Breast epithelium (tissue), 4 donors: ENCODE measurements at regions not wholly inside any gene's neighbourhood (a gene's known extent, or its start where the extent isn't known, plus 50 kb on each side); places are given as distances from the start of the nearest gene placed in this dataset.

ENCODE experiments used
- DNase-seq, 2 donors: peaks; one replicate each; pipeline ENCODE4 v3.0.0-alpha.2; 2019; ENCODE audit warnings: low spot score in 2 of 2
- H3K27ac ChIP-seq, 2 donors: fragments of 200-600 bp; sonication (generic) in 1 of 2; one replicate each; pipeline ENCODE4 v1.5.1; 2016 to 2019; ENCODE audit warnings: mild to moderate bottlenecking in 1 of 2
- H3K27me3 ChIP-seq, 2 donors: fragments of 200-600 bp; sonication (generic) in 1 of 2; one replicate each; pipeline versions ENCODE4 v1.5.1 to v1.6.0; 2017 to 2019; ENCODE audit warnings: control low read depth in 1 of 2, mild to moderate bottlenecking in 1 of 2
- H3K36me3 ChIP-seq: fragments of 200-600 bp; one replicate; pipeline ENCODE4 v1.5.1; 2019
- H3K4me1 ChIP-seq, 2 donors: fragments of 200-600 bp; sonication (generic); one replicate each; pipeline ENCODE4 v1.5.1; 2016 to 2019; ENCODE audit warnings: control low read depth in 1 of 2
- H3K4me3 ChIP-seq, 3 donors: fragments of 200-600 bp; sonication (generic); 1 replicate in 2 of 3; 2 replicates in 1 of 3; pipeline ENCODE4 v1.5.1; 2016 to 2019; ENCODE audit warnings: mild to moderate bottlenecking in 3 of 3, moderate library complexity in 2 of 3
- H3K9me3 ChIP-seq, 2 donors: fragments of 200-600 bp; sonication (generic) in 1 of 2; one replicate each; pipeline ENCODE4 v1.5.1; 2016 to 2019; ENCODE audit warnings: control low read depth in 1 of 2
- POLR2A ChIP-seq: fragments of 450-650 bp; IDR thresholded peaks from one replicate; pipeline ENCODE4 v1.6.1; 2016; ENCODE audit warnings: antibody characterized with exemption, mild to moderate bottlenecking, moderate library complexity
- POLR2AphosphoS5 ChIP-seq, 3 donors: sonication (generic); formaldehyde crosslinking; IDR thresholded peaks; one replicate each; pipeline ENCODE4 v1.6.1; 2017; ENCODE audit warnings: antibody characterized with exemption in 3 of 3
- intact Hi-C: fragments of 100-400 bp; cut with DNase I; formaldehyde crosslinking; loops from one replicate; pipeline ENCODE4 v1.15.1; 2023; ENCODE audit warnings: low total_unique reads
- TF ChIP-seq, protein P1 (sequence below), 3 donors: fragments of 450-650 bp; IDR thresholded peaks; one replicate each; pipeline ENCODE4 v1.5.1; 2016 to 2017; ENCODE audit warnings: antibody characterized with exemption in 3 of 3, mild to moderate bottlenecking in 3 of 3, moderate library complexity in 3 of 3

DNA sequence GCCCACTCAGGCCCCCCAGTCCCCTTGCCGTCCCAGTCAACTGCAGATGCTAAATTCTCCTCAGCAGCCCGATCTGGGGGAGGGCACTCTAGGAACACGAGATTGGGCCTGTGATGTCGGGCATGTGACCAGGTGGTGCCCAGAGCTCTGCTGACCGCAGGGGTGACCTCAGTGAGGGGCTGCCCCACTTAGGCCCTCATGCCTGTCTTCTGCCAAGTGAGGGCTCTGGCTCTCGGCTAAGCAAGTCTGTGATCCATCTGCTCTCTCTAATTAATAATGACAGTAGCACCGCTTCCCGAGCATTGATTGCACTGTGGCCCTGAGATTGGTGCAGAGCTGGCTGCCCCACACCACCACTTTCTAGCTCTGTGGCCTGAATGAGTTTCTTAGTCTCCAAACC is 138.8 kb downstream of the MRM1 start:
- Histone ChIP-seq H3K9me3 (no peaks in the 10 kb centered on the region), H3K36me3 (no peaks in the 10 kb centered on the region), H3K27me3 (no peaks in the 10 kb centered on the region), H3K4me1 (no peaks in the 10 kb centered on the region), H3K4me3 (no peak overlapping the region), H3K27ac (no peak overlapping the region)
- intact Hi-C loops: no loop called here
- TF ChIP-seq POLR2AphosphoS5 (IDR thresholded peaks at IDR 0.05) (no peak), POLR2A (no peak)
- TF ChIP-seq, protein P1, sequence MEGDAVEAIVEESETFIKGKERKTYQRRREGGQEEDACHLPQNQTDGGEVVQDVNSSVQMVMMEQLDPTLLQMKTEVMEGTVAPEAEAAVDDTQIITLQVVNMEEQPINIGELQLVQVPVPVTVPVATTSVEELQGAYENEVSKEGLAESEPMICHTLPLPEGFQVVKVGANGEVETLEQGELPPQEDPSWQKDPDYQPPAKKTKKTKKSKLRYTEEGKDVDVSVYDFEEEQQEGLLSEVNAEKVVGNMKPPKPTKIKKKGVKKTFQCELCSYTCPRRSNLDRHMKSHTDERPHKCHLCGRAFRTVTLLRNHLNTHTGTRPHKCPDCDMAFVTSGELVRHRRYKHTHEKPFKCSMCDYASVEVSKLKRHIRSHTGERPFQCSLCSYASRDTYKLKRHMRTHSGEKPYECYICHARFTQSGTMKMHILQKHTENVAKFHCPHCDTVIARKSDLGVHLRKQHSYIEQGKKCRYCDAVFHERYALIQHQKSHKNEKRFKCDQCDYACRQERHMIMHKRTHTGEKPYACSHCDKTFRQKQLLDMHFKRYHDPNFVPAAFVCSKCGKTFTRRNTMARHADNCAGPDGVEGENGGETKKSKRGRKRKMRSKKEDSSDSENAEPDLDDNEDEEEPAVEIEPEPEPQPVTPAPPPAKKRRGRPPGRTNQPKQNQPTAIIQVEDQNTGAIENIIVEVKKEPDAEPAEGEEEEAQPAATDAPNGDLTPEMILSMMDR (IDR thresholded peaks at IDR 0.05): no peak
- DNase-seq: no peak

DNA sequence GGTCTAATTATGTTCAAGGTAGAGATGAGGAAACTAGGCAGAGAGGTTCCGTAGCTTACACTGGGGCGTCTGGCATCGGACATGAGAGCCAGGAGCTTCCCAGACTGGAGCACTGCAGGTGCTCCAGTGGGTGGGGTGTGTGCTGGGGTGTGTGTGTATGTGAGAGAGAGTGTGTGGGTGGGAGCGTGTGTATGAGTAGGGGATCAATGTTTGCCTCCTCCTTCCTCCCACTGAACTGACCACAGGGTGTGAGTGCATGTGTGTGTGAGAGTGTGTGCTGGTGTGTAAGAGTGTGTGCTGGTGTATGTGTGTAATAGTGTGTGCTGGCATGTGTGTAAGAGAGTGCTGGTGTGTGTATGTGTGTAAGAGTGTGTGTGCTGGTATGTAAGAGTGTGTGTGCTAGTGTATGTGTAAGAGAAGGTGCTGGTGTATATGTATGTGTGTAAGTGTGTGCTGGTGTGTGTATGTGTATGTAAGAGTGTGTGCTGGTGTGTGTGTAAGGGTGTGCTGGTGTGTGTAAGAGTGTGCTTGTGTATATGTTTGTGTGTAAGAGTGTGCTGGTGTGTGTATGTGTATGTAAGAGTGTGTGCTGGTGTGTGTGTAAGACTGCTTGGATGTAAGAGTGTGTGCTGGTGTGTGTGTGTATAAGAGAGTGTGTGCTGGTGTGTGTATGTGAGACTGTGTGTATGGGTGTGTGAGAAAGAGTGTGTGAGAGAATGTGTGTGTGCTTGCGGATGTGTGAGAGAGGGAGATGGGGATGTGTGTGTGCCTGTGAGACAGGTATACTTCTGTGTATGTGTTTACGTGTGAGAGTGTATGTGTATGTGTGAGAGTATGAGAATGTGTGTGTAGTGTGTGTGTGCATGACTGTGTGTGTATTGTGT is 139.9 kb downstream of the MRM1 start:
- H3K36me3 ChIP-seq: no peaks in the 10 kb centered on the region
- H3K4me1 ChIP-seq: no peaks in the 10 kb centered on the region
- no peaks in the 10 kb centered on the region for H3K9me3 ChIP-seq
- no peak overlapping the region for H3K4me3 ChIP-seq
- intact Hi-C loops: no loop called here
- DNase-seq: no peak
- no peak overlapping the region for H3K27ac ChIP-seq
- TF ChIP-seq, protein P1 (IDR thresholded peaks at IDR 0.05): no peak
- TF ChIP-seq POLR2AphosphoS5 (IDR thresholded peaks at IDR 0.05) (no peak), POLR2A (no peak)
- H3K27me3 ChIP-seq: no peaks in the 10 kb centered on the region

GRCh38 chr17:36742267-36743000 is 141.1 kb downstream of the MRM1 start:
- no peaks in the 10 kb centered on the region for H3K27me3 ChIP-seq
- DNase-seq: no peak
- no peak for TF ChIP-seq POLR2AphosphoS5 (IDR thresholded peaks at IDR 0.05)
- TF ChIP-seq POLR2A: no peak
- TF ChIP-seq, protein P1 (IDR thresholded peaks at IDR 0.05): no peak
- no peaks in the 10 kb centered on the region for H3K36me3 ChIP-seq
- intact Hi-C loops: no loop called here
- no peaks in the 10 kb centered on the region for H3K9me3 ChIP-seq
- no peak overlapping the region for H3K4me3 ChIP-seq
- no peak overlapping the region for H3K27ac ChIP-seq
- H3K4me1 ChIP-seq: no peaks in the 10 kb centered on the region

DNA sequence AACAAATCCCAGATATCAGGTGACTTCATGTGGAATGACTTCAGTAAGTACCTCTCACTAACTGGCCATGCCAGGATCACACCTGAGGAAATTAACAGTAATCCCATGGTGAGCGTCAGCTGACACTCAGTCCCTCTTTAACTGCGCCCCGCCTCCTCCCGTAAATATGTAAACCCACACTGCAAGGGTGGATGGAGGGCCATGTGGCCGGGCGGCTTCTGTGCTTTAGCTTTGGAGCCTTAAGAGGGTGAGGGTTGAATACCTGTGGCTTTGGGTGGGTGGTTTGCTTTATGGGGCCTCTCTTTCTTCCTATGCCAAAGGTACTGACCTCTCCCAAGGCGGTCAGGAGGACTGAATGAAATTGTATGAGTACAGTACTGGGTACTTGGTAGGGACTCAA is 141.7 kb downstream of the MRM1 start:
- no peak overlapping the region for H3K4me3 ChIP-seq
- intact Hi-C loops: no loop called here
- no peaks in the 10 kb centered on the region for H3K27me3 ChIP-seq
- DNase-seq: no peak
- H3K4me1 ChIP-seq: no peaks in the 10 kb centered on the region
- no peaks in the 10 kb centered on the region for H3K9me3 ChIP-seq
- no peaks in the 10 kb centered on the region for H3K36me3 ChIP-seq
- H3K27ac ChIP-seq: no peak overlapping the region
- TF ChIP-seq POLR2AphosphoS5 (IDR thresholded peaks at IDR 0.05): no peak
- TF ChIP-seq, protein P1 (IDR thresholded peaks at IDR 0.05): no peak
- TF ChIP-seq POLR2A: no peak
